NCI-H2081 treated with DMSO at 0.1 percent for 48 hours (cell line): ENCODE measurements at regions not wholly inside any gene's neighbourhood (a gene's known extent, or its start where the extent isn't known, plus 50 kb on each side); places are given as distances from the start of the nearest gene placed in this dataset.
"Not testable (repeated sequence)": the region's sequence is repeated elsewhere in the genome, so short reads cannot be mapped to it uniquely, and the experiment has no call there.

Experiments
- DNase-seq: peaks from one replicate; lab custom pipeline; 2025; lab: John Stamatoyannopoulos, UW

DNA sequence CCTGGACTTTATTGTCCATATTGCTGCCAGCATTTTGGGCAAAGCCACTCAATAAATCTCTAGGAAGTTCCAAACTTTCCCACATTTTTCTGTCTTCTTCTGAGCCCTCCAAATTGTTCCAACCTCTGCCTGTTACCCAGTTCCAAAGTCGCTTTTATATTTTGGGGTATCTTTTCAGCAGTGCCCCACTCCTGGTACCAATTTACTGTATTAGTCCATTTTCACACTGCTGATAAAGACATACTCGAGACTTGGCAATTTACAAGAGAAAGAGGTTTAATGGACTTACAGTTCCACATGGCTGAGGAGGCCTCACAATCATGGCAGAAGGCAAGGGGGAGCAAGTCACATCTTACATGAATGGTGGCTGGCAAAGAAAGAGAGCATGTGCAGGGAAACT lies 53.4 kb downstream of the AHSP start:
- DNase-seq, result not testable (repeated sequence)

DNA sequence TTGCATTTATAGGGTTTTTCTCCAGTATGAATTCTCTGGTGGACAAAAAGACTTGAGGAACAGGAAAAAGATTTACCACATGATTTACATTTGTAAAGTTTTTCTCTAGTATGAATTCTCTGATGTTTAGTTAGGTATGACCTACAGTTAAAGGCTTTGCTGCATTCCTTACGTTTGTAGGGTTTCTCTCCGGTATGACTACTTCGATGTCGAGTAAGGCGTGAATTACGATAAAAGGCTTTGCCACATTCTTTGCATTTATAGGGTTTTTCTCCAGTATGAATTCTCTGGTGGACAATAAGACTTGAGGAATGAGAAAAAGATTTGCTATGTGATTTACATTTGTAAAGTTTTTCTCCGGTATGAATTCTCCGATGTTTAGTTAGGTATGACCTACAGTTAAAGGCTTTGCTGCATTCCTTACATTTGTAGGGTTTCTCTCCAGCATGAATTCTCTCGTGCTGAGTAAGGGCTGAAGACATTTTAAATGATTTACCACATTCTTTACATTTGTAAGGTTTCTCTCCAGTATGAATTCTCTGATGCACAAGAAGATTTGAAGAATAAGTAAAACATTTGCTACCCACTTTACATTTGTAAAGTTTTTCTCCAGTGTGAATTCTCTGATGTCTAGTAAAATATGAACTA lies 74.2 kb downstream of the AHSP start:
- DNase-seq, result not testable (repeated sequence)

DNA sequence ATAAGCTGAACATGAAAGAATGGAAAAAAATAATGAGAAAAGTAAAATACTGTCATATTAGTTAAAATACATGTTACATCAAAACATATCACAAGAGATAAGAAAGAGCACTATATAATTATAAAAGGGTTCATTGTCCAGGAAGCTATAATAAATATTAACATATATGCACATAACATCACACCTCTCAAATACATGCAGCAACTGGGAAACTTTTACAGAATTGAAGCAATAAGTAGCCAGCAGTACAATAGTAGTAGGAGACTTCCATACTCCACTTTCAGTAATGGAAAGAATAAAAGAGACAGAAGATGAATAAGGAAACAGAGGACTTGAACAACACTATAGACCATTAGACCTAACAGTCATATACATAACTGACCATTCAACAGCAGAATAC lies 90.4 kb downstream of the AHSP start:
- no peak for DNase-seq

DNA sequence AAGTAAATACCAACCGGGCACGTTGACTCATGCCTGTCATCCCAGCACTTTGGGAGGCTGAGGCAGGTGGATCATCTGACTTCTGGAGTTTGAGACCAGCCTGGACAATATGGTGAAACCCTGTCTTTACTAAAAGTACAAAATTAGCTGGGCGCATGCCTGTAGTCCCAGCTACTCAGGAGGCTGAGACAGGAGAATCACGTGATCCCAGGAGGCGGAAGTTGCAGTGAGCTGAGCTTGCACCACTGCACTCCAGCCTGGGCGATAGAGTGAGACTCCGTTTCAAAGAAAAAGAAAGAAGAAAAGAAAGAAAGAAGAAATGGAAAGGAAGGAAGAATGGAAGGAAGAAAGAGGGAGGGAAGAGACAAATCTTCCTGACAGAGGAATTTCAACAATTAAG lies 108.7 kb downstream of the AHSP start:
- DNase-seq, result no peak

GRCh38 chr16:31641279-31641678 lies 113.6 kb downstream of the AHSP start:
- DNase-seq, result no peak

- not testable (repeated sequence) for DNase-seq
Observed at GRCh38 chr16:31655674-31656073, 128.0 kb downstream of the AHSP start.

GRCh38 chr16:31664683-31665482 lies 137.2 kb downstream of the AHSP start:
- DNase-seq, result no peak

DNA sequence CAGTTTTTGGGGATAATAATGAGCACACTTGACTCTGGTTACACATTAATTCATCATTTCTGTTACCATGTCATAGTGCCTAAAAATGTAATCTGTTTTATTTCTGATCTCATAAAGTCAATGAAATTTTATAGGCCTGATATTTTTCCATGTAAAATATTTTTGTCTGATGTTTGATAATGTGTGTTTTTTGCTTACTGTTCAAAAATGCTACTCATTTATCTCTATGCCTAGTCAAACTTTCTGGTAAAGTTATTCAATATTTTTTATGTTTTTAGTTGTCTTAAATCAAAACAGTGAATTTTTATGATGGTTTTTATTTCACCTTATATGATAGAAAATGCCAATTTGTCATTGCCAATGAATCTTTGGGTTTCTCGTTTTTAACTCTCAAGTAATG lies 147.0 kb downstream of the AHSP start:
- no peak for DNase-seq

- DNase-seq, result no peak
Observed at GRCh38 chr16:31676731-31677130, 149.0 kb downstream of the AHSP start.

- DNase-seq, result no peak
Observed at GRCh38 chr16:31678649-31679325, 151.1 kb downstream of the AHSP start.

GRCh38 chr16:31689331-31689730 lies 161.6 kb downstream of the AHSP start:
- DNase-seq, result not testable (repeated sequence)

DNA sequence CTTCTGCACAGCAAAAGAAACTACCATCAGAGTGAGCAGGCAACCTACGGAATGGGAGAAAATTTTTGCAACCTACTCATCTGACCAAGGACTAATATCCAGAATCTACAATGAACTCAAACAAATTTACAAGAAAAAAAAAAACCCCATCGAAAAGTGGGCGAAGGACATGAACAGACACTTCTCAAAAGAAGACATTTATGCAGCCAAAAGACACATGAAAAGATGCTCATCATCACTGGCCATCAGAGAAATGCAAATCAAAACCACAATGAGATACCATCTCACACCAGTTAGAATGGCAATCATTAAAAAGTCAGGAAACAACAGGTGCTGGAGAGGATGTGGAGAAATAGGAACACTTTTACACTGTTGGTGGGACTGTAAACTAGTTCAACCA lies 164.6 kb downstream of the AHSP start:
- DNase-seq, result not testable (repeated sequence)

DNA sequence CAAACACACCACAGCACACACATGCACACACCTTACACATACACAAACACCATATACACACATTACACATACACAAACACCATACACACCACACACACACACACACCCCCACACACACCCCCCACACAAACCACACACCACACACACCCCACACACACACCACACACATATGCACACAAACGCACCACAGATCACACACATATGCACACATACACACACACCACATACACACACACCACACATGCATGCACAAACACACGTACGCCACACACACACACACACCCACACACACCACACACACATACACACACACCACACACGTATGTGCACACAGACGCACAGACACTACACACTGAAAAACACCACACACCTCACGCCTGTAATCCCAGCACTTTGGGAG lies 166.0 kb downstream of the AHSP start:
- no peak for DNase-seq

DNA sequence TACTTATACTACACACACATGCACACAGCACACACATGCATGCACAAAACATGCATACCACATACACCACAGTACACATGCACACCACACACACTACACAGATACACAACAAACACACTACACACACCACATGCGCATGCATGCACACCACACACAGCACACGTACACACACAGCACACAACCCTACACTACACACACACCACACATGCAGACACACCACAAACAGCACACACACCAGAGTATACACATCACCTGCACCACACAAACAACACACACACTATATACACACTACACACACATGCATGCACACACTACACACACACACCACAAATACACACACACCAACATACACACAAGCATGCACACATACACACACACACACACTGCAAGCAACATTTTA lies 166.8 kb downstream of the AHSP start:
- DNase-seq, result no peak

GRCh38 chr16:31695667-31696066 lies 168.0 kb downstream of the AHSP start:
- DNase-seq, result no peak

- no peak for DNase-seq
Observed at GRCh38 chr16:31696968-31697743, 169.5 kb downstream of the AHSP start.

DNA sequence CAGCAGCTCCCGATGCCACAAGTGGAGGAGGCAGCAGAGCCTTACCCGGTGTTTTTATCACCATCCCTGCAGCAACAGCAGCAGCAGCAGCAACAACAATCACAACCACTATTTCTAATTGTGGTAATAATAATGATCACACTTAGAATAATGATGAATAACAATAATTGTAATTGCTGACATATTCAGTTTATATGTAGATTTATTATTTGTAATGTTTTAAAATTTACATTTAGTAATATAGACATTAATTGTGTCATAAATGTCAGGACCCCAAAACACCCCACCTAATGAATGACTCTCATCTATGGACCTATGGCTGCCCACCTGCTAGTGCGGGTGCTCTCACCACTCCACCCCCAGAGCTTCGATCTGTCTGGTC lies 170.0 kb downstream of the AHSP start:
- no peak for DNase-seq

DNA sequence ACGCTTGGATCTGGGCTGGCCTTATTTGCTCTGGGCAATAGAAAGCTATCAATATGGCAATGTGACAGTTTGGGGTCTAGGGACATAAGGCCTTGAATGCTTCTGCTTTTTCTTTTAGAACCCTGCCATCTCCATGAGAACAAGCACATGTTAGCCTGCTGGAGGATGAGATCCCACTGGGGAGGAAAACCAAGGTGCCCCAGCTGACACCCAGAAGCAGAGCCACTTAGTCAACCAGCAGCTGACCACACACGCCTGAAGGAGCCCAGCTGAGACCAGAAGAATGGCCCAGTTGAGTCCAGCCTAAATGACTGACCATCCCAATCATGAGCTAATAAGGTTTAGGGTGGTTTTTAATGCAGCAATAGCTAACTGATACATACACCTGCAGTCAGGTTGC lies 171.2 kb downstream of the AHSP start:
- DNase-seq, result no peak

DNA sequence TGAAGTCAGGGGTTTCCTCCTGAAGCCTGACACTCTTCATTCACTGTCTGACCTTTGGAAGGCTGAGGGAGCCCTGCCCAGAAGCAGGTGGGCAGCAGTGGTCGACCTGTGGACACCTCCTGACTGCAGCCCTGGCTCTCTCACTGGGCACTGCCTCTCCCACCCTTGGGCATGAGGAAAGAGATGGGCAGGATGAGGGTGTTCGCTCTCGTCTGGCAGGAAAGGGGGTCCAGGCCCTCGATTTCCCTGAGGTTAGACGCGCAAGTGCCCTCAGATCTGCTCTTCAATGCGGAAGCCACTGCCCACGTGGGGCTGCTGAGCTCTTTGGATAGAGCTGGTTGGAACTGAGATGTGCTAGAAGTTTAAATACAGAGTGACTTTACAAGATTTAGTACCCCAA lies 171.9 kb downstream of the AHSP start:
- no peak for DNase-seq

DNA sequence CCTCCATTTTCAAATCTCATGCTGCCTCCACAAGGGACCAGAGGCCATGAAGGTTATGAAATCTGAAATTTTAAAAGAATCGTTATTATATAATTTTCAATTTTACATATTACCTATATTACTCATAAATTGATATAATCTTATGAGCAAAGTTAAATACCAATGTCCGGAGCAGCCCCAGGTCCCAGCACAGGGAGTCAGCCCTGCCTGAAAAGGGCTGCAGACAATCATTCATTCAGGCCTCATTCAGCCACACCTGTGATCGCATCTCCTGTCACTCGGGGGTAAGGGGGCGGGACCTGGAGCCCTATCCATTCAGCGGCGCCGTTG lies 172.5 kb downstream of the AHSP start:
- no peak for DNase-seq

DNA sequence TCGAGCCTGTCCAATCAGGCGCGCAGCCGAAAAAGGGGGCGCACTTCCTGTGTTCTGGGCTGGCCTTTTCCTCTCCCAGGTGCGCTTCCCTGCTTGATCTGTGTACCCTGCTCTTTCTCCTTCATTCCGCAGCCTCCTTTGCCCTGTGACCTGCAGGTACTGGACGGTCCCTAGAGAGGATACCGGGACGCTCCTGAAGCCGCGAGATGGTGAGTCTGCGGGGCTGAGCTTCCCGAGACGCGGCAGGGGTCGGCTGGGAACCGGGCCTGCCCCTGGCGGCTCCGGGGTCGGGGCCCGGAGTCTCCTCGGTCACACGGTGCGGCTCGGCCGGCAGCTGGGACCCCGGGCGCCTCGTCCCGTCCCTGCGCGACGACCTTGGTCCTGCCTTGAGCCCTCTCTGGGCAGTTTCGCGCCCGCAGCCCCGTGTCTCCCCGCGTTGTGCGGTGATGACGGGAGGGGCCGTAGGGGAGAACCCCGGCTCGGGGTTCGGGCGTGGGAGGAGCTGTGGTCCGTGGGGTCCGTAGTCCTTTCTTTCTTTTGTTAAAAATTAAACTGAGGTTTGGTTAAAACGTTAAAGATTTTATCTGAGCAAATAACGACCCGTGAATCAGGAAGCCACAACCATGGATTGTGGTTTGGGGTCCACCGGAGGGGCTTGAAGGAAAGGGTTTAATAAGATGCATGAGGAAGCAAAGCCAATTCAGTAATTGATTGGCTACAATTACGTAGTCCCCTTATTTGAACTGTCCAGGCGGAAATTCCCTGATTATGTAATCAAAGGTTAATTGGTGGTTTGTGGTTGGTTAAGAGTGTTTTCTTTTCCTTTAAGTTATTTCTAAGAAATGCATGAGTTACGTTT lies 172.8 kb upstream of the ZNF267 start:
- DNase-seq, result peak; percentile 56

GRCh38 chr16:31701734-31702133 lies 171.9 kb upstream of the ZNF267 start:
- DNase-seq, result no peak
